DMS79 (cell line): ENCODE measurements at regions not wholly inside any gene's neighbourhood (a gene's known extent, or its start where the extent isn't known, plus 50 kb on each side); places are given as distances from the start of the nearest gene placed in this dataset.

Source experiments
- DNase-seq: peaks from one replicate; lab custom pipeline; 2025; lab: John Stamatoyannopoulos, UW

DNA sequence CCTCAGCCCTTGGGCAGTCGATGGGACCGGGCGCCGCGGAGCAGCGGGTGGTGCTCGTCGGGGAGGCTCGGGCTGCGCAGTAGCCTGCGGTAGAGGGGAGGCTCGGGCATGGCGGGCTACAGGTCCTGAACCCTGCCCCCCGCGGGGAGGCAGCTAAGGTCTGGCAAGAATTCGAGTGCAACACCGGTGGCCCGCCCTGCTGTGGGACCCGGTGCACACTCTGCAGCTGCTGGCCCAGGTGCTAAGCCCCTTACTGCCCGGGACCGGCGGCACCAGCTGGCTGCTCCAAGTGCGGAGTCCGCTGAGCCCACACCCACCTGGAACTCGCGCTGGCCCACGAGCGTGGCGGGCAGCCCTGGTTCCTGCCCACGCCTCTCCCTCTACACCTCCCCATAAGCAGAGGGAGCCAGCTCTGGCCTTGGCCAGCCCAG lies 377.7 kb upstream of the RBMS3 start:
- DNase-seq: no peak

GRCh38 chr3:28905798-28906197 lies 375.1 kb upstream of the RBMS3 start:
- no peak for DNase-seq

- no peak for DNase-seq
These were observed 374.1 kb upstream of the RBMS3 start for GRCh38 chr3:28906561-28907310.

DNA sequence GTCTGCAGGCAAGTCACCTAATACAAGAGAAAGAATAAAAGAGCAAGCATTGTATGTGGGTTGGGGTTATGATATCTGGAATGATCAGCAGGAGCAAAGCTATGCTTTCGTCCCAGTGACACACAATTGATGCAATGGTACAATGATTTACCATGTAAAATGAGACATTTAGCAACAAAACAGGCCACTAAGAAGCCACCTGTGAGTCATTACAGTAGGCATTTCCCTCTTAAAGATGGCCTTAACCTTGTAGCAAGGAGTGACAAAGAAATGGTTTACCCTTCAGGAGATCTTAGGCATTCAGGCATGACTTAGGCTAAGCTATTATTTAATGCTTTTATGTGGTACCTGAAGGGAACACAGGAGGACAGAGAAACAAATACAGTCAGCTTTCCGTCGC lies 373.3 kb upstream of the RBMS3 start:
- no peak for DNase-seq

GRCh38 chr3:28912120-28912885 lies 368.6 kb upstream of the RBMS3 start:
- DNase-seq: no peak

- no peak for DNase-seq
These were observed 364.9 kb upstream of the RBMS3 start for GRCh38 chr3:28915741-28916500.

GRCh38 chr3:28916713-28917499 lies 364.0 kb upstream of the RBMS3 start:
- no peak for DNase-seq

DNA sequence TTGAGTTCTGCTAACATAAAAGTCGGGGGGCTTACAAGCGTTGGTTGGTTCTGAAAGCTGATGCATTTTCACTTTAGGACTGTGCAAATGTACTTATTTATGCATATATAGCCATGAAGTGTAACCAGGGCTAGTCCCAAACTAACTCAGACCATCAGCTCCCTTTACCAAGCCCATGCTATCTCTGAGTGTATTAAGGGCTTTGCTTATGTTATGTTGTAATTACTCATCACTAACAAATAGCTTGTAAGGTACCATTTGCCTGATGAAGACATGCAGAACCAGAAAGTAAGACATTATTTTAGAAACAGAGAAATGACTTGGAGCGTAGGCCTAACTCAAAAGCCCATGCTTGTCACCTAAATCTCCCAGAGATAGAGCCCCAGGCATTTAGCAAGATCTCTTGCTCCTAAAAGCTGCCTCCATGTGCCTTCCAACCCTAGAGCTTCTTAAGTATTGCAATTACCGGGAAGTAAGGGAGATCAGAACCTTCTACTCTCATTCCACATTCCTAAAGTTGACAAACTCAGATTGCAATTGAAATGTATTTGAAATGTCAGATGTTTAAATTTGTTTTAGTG lies 362.9 kb upstream of the RBMS3 start:
- DNase-seq: no peak

GRCh38 chr3:28922376-28922775 lies 358.5 kb upstream of the RBMS3 start:
- DNase-seq: no peak

GRCh38 chr3:28923994-28924393 lies 356.9 kb upstream of the RBMS3 start:
- DNase-seq: no peak

DNA sequence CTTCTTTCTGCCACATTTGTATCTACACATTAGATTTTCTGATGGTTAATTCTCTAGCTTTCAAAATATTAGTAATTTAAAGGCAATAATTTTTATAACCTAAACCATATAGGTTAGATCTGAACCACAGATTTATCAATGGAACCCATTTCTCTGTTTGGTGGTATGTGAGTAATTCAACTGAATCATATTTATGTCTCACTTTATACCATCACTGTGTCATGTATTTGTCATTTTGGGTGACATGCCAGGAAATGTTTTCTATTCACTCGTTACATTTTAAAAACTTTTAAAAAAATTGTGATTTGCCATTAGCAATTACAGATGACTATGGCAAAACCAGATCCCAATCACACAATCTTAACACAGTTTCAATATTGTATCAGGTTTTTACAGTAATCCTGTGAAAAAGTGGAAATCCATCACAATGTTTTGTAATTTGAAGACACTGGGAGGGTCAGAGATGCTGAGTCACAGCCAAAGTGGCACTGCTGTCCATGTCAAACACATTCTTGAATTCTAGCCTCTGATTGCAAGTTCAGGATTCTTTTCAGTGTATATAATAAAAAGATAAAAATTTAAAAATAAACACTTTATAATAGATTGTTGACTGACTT lies 356.0 kb upstream of the RBMS3 start:
- no peak for DNase-seq

DNA sequence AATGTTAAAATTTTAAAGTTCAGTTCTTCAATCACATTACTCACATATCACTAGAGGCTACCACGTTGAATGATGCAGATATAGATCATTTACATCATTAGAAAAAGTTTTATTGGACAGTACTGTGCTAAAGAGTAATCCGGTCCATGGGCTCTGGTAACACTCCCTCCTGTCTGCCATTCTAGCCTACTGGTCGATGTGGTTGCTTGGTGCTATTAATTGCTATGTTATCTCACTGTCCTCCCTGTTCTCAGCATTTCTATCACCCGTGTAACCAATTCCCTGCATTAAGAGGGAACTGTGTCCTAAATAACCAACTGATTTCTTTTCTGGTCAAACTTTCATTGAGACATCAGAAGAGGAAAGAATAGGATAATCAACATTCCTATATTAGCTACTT lies 347.5 kb upstream of the RBMS3 start:
- no peak for DNase-seq

DNA sequence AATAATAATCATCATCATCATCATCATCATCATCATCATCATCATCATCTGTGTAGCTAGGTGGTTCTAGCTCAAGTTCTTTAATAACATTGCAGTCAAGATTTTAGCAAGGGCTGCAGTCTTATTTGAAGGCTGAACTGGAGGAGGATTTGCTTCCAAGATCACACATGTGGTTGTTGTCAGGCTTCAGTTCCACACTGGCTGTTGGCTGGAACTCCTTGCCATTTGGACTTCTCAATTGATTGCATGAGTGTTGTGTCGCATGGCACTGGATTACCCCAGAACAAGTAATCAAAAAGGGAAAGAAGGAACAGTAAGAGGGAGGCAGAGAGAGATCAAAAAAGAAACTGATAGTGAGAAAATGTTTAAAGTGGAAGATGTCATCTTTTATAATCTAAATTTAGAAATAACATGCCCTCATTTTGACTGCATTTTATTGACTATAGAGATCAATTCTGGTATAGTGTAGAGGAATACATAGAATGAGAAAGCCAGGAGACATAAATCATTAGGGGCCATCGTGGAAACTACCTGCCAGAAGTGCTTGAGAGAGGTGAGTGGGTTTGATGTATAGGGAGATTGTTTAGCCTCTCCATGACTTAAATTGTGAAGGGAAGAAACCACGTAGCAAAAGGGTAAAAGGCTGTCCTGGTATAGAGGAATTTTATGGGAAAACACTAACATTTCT lies 346.6 kb upstream of the RBMS3 start:
- DNase-seq: no peak

DNA sequence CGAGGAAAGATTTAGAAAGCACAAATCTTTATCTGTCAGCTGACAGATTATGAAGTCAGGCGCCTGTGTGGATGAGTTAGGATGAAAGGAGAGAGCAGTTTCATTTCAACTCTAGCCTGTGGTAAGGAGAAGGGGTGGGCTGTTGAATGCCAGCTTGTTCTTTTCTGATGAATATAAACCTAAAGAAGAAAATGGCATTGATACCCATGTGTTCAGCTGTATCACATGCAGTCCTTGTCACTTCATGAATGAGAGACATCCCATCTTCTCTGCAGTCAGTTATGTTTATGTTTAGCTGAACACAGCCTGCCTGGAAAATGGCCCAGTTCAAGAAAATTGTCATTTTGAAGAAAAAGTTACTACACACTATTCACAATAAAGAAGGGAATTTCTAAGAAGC lies 345.7 kb upstream of the RBMS3 start:
- no peak for DNase-seq

- DNase-seq: no peak
These were observed 344.7 kb upstream of the RBMS3 start for GRCh38 chr3:28936154-28936553.

DNA sequence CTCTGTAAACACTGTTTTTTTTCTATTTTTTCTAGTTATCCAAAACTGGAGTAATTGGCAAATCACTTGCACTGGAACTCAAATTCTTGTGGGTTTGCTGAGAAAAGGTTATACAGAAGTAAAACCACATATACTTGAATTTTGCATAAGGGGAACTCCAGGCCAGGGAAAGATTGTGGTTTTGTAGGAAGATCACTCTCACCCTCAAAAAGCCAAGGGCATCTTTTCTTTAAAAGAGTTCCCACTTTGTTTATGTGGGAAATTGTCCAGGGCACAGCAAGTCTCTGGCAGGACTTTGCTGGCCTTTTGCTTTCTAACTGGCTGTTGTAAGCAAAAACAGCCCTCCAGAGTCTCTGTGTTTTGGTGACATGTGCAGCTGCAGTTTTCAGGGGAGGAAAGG lies 340.3 kb upstream of the RBMS3 start:
- DNase-seq: no peak

GRCh38 chr3:28940994-28941393 lies 339.9 kb upstream of the RBMS3 start:
- no peak for DNase-seq

GRCh38 chr3:28947061-28947460 lies 333.8 kb upstream of the RBMS3 start:
- DNase-seq: no peak

GRCh38 chr3:28947751-28948150 lies 333.1 kb upstream of the RBMS3 start:
- no peak for DNase-seq

- DNase-seq: no peak
These were observed 332.2 kb upstream of the RBMS3 start for GRCh38 chr3:28948685-28949084.

DNA sequence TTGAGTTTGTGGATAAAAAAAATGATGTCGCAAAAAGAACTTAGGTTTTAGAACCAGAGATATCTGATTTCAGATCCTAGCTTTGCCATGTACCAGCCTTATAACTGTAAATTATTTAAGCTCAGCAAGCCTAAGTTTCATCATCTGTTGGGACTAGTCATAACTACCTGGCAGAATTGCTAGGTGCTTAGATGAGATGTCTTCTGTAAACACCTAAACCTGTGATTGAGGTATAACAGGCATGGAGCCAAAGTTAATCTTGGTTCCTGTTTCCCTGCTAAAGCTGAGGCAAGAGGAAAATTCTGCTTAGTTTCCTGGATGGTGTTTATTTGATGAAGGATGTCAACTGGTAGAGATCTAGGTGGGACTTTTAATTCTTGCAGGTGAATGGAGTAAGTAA lies 331.3 kb upstream of the RBMS3 start:
- no peak for DNase-seq
